Astrocyte of the hippocampus (primary cell): ENCODE measurements at regions not wholly inside any gene's neighbourhood (a gene's known extent, or its start where the extent isn't known, plus 50 kb on each side); places are given as distances from the start of the nearest gene placed in this dataset.

Experiments
- DNase-seq: peaks from one replicate; pipeline ENCODE4 v3.0.0; 2011; ENCODE audit warnings: low read depth, low spot score

DNA sequence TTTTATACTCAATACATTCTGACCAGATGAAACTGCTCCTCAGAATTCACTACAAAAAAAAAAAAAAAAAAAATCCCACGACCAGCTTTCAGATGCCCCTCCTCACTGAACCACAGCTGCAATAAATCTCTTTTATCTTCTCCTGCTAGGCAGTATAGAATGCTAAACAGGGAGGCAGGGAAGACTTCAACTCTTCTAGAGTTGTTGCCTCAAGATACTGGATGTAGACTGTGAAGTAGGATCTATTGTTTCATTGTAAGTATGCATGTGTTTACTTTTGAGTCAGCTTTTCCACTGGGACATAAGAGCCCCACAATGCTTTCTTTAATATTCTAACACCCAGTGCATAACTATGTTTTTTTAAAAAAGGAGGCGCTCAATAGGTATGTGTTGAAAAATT is 401.4 kb downstream of the TBL1XR1 start:
- peak; percentile 45 for DNase-seq

DNA sequence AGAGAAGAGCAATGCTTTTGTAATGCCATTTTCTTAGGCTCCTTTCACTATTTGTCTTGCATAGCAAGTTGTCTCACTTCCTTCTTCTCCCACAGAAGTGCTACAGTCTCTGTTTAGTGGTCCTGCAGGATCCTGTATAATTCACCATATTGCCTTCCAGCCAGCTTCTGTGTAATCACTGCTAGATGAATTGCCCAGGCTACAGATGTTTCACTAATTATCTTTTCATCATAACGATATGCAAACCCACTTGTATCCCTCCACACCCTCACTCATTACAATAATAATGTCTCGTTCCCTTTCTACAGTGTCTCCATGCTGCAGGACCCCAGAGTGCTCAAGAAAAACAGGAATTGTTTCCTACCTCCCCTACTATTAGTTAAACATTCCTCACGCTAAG is 402.9 kb downstream of the TBL1XR1 start:
- no peak for DNase-seq

DNA sequence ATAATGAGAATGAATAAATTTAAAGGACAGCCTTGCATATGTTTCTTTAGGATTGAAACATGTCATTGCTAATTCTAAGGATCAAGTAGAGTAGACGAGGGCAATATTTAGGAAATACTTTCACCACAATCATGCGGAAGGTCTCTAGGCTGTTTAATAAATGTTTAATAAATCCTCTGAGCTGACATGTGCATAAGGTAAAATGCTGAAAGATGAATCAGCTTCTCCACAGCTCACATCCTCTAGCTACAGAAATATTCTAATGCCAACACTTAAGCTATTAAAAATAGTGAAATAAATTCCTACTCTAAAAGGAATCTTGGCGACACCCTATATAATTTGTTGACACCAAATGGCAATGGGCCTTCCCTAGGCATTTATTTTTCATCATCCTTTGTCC is 407.3 kb downstream of the TBL1XR1 start:
- no peak for DNase-seq

DNA sequence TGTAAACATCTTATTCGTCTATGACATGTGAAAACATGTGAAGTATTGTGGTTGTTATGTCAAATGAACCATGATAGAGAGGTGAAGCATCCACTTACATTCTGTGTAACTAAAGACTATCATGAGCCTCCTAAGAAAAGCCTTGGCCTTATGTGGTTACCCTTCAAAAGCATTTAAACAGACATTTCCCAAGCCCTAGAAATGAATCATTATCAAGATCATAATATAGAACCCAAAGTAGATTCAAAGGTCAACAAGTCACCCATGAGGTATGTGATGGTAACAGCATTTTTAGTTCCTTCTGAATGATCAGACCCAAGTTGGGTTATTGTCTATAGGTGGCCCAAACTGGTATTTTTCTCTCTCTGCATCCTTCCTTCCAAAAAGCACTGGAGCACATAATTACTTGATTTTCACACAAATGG is 408.0 kb downstream of the TBL1XR1 start:
- DNase-seq, result peak; percentile 5

DNA sequence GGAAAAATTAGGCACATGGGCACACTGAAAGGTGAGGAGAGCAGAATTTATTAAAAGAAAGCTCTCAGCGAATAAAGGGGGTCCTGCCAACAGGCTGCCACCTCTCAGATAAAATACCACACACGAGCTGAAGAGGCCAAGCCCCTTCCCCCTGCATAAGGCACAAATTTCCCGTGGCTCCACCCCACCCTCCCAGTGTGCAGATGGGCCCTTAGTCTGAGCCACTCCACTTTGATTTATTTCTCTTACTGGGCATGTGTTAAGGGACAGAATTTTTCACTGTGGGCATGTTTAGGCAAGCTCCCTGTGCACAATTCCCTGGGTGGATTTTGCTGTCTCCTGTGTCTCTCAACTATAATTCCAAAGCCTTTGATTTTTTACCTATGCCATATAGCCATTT is 409.8 kb downstream of the TBL1XR1 start:
- no peak for DNase-seq

DNA sequence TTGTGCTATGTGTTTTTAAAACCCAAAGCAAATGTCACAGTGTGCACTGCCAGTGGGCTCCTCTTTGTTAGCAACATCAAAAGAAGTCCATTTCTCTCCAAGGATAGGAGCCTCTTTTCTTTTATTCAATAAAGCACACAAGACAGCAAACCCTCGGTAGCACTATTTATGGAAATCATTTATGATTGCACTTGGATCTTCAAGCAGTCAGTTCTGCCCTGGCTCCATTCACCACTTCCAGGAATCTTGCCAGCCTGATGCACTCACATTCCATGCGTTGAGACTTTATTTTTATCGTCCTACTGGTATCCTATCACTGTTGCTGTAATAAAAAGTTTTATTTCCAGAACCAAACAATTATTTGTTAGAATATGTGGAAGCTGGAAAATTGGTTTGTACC is 412.1 kb downstream of the TBL1XR1 start:
- peak; percentile 39 for DNase-seq

DNA sequence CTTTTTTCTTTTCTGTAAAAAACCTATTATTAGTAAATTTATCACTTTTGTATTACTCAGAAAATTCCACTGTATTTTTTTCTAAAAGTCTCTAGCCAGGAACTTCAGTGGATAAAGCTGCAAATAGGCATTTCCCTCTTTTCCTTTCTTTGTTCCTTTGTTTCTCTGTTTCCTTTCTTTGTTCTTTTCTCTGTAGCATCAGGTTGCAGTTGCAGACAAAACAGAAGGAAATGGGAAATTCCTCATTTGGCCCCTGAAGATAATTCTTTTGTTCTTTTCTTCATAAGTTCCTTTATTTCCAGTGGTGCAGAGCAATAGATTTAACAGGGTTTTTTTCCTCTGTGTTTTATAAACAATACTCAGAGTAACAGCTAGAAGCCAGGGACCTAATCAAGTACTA is 416.5 kb downstream of the TBL1XR1 start:
- no peak for DNase-seq

DNA sequence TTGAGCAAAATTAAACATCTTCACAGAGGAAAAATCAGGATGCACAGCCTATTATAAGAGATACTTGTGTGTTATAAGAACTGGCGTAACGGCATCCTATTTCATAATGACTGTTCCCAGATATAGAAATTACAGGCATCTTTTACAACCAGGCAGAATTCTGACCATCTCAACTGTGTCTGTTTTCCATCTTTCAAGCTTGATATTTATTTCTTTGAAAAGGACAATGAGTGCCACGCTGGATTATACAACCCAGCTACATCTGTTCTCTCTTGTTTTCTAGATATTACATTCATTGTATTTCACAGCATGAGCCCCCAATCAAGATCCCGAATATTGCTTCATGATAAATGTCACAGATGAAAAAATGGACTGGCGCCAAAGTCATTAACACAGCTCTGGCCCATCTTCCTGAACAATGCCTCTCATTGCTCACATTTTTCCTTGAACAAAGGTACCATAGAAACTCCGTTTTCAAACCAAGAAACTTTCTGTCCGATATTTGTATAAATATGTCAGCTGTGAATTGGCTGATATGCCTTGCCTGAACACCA is 420.6 kb downstream of the TBL1XR1 start:
- no peak for DNase-seq

DNA sequence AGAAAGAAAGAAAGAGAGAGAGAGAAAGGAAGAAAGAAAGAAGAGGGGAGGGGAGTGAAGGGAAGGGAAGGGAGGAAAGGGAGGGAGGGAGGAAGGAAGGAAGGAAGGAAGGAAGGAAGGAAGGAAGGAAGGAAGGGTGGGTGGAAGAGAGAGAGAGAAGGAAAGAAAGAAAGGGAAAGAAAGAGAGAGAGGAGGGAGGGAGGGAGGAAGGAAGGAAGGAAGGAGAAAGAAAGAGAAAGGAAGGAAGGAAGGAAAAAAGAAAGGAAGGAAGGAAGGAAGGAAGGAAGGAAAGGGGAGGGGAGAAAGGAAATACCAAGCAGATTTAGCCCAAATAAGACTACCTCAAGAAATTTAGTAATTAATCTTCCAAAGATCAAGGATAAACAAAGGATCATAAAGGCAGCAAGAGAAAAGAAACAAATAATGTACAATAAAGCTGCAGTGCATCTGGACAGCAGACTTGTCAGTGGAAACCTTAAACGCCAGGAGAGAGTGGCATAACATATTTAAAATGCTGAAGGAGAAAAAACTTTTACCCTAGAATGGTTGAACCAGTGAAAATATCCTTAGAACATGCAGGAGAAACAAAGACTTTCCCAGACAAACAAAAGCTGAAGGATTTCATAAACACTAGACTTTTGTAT is 427.6 kb downstream of the TBL1XR1 start:
- no peak for DNase-seq

DNA sequence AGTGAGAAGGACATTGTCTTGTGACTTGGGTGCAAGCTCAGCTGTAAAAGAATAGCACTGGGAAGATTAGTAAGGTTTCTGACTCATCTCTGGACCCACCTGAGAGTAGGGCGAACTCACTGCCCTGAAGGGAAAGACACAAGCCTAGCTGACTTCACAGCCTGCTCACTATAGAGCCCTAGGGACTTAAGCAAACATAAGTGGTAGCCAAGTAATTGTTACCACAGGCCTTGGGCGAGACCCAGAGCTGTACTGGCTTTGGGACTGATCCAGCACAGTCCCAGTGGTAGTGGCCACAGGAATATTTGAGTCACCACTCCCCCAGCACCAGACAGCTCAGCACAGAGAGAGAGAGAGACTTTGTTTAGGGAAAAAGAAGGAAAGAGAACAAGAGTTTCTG is 429.9 kb downstream of the TBL1XR1 start:
- DNase-seq, result peak; percentile 97

DNA sequence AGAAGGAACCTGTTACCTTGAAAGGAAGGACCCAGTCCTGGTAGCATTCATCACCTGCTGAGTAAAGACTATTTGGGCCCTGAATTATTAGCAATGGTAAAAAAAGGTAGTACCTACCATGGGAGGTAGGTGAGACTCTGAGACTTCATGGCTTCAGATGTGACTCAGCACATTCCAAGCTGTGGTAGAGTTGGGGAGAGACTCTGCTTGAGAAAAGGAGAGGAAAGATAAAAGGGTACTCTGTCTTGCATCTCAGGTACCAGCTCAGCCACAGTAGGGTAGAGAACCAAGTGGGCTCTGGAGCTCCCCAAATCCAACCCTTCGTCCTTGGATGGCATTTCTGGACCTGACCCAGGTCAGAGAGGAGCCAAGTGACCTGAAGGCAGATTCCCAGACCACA is 430.4 kb downstream of the TBL1XR1 start:
- peak; percentile 42 for DNase-seq

DNA sequence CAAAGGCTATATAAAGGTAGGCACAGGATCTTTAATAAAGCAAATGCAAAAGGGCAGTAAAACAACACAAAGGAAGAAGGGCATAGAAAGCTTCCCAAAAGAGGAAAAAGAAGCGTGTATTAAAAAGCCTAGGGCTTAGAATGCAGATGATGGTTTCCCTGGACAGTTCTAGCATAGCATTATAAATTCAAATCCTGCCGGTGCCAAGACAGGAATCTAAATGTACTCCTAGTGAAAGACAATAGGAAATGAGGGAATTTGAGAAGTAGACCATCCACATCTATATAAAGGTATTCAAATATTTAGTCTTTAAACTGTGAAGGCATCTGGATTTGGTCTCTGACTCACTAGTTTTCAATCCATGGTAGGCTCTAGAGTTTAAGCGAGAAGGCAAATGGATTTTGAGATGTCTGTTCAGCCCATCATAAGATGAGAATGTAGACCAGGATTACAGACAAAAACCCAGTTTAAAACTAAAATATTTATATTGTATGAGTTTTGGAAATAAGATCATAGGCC is 431.8 kb downstream of the TBL1XR1 start:
- peak; percentile 25 for DNase-seq

DNA sequence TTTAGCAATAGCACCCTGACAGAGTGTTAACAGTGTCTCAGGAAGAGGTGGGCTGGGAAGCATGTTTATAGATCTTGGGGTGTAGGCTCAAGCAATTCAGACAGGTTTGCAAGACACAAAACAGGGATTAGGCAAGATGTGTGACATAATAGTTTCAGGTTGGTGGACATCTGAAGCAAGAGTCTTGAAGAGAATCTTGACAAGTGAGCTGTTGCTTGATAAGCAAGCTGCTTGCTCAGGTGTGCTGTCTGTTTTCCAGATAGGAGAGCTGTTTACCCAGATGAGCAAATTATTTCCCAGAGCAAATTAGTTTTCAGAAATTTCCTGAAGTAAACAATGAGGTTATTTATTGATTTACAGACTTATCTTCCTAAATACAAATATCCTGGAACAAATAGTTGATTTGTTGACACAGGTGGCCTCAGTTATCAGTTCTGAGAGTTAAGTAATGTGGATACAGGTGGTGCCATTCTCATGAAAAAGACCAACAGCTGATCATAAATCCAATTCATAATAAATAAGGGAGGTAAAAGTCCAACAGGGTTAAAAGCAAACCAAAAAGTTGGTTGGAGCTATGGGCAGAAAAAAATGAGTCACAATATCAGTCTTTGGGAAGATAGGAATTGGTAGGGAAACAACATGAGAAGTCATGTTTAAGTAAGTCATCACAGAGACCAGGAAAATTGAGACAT is 437.3 kb downstream of the TBL1XR1 start:
- DNase-seq, result no peak

DNA sequence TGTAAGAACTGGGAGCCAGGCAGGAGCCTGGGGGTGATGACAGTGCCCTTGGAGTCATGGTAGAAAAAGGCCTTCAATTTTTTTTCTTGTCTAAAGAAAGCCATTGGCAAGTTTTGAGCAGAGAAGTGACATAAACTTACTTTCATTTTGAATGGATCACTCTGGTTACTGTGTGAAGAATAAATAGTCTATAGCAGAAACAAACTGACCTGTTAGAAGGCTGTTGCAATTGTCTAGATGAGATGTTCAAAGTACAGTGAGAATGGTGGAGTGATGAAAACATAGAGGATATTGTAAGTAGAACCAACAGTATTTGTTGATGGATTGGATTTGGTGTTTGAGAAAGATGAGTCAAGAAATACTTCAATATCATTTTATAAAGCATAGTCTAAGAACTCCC is 439.9 kb downstream of the TBL1XR1 start:
- DNase-seq, result no peak

DNA sequence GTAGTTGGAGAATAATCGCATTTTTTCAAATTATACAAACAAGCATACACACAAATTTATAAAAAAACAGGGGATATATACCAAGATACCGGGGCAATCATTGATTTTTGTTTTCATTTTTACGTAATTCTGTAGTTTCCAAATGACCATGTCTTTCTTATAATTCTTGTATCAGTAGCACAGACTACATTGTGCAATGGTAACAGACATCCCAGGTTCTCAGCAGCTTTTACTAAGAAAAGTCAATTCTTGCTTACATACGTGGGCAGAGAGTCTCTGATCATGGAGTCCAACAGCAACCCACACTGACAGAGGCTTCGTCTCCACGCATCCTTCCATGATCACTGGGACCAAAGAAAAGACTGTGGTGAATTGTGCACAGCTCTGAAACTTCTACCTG is 441.3 kb downstream of the TBL1XR1 start:
- no peak for DNase-seq

DNA sequence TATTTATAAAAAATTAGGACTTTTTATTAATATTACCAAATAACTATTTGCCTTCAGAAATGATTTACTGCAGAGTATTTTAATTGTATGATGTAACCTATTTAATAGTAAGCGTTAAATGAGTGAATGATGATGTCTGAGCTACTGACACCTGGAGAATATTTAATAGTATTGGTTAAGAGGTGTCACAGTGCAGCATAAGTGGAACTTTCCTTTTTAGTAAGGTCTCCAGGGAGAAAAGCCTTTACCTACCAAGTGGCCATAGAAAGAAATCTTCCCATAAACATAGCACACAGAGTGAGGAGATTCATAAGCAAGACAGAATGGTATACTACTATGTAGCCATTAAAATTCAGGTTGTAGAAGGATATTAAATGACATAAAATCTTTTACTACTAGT is 441.7 kb downstream of the TBL1XR1 start:
- DNase-seq, result no peak

DNA sequence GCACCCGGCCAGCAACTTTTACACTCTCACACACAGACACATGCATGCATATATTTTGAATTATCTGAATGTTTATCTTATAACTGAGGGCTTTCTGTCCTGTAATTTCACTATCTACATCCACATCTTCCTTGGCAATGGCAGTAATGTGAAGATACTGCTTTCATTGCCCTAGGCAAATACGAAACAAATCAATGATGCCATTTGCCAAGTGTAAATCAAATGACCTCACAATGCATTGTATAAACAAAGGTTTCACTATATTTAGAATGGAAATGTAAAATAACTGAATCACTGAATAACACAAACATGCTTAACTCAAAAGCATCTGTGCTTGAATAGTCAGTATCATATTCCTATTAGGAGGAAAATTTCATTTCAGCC is 455.6 kb downstream of the TBL1XR1 start:
- no peak for DNase-seq

DNA sequence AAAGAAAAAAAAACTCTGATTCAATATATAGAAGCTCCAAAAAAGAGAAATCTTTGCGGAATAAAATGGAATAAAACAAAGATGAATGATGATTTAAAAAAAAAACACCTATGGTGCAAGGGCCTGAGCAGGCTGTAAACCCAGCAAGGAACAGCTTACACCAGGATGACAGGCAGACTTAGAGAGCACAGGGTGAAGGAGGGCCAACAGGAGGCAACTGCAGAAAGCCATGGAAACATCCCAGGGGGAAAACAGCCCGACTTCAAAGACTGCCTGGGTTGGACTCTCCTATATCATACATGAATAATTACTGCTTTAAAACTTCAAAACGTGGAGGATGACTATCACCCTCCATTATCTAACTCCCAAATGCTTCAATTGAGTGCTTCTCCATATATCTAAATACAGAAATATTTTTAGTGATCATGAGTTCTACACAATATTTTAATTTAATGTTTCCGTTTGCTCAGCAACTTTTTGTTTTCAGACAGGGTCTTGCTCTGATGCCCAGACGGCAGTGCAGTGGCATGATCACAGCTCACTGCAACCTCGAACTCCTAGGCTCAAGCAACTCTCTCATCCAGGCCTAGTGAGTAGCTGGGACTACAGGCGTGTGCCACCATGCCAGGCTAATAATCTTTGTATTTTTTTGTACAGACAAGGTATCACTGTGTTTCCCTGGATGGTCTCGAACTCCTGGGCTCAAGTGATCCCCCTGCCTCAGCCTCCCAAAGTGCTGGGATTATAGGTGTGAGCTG is 456.2 kb downstream of the TBL1XR1 start:
- DNase-seq, result no peak

DNA sequence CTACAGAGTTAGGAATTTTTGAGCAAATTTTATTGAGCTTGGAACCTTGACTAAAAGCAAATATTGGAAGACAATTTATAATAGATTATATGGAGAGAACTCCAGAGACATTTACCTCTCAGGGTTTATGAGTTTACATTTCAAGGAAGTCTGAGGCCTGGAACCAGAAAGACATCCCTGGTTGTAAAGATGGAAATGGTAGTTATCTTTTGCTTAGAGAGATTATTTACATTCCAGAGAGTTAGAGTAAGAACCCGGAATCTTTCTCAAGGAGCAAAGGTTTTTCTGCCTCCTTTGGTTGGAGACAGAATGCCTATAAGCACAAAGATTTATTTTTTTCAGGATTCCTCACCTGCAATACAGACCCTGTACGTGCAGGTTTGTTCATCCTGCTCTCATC is 458.1 kb downstream of the TBL1XR1 start:
- peak; percentile 2 for DNase-seq

DNA sequence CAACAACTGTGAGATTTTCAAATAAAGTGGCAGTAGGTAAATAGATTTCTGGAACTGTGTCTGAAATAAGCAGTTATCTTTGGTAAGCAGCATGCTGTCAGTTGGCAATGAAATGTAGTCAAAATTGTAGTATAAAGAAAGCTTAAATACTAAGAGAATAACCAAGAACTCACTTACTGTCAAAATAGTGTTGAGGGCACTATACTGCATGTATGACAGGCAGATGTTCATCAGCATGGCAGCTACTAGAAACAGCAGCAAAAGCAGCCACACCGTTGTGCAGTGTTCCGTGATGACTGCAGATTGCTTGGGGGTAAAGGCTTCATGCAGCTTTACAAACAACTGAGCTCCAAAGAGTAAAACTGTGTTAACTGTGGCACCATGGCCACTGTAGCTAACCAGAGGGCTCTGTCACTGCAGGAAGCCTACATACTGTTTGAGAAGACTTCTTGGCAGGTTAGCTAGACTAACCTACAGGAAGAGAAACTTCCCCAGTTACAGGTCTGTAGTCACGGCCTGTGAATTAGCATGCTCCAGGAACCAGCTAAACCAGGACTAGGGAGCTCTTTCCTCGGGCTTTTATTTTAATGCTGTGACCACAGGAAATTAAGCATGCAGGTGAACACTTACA is 459.7 kb downstream of the TBL1XR1 start:
- DNase-seq, result no peak

DNA sequence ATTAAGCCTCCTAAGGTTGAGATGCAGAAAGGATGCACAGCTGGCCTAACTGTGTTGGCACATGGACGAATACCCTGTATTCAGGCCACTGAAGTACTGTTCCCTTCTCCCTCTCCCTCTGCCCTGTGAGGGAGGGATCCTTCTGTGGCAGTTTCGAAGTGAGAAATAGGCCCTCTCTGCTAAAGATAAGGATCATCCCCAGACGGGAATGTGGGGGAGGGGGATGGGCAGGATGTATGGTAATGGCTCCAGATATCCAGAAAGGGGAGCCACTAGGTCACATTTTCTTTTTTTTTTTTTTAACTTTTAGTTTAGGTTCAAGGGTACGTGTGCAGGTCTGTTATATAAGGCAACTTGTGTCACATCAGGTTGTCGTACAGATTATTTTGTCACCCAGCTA is 463.1 kb downstream of the TBL1XR1 start:
- no peak for DNase-seq

DNA sequence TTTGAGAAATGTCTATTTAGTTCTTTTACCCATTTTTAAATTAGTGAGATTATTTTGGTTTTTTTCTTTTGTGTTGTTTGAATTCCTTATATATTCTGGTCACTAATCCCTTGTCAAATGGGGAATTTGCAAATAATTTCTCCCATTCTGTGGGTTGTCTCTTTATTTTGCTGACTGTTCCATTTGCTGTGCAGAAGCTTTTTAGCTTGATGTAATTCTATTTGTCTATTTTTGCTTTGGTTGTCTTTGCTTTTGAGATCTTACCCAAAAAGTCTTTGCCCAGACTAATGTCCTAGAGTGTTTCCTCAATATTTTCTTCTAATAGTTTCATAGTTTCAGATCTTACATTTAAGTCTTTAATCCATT is 472.9 kb downstream of the TBL1XR1 start:
- no peak for DNase-seq
